HUDEP-2 (cell line): ENCODE measurements at regions not wholly inside any gene's neighbourhood (a gene's known extent, or its start where the extent isn't known, plus 50 kb on each side); places are given as distances from the start of the nearest gene placed in this dataset.
A peak's percentile ranks its signal among the peaks of the same experiment; 100 is the strongest.

Experiments
- DNase-seq, 76 experiments: peaks; one replicate each; lab custom pipeline; 2025; ENCODE audit not compliant: unreplicated experiment in 76 of 76; lab: John Stamatoyannopoulos, UW

GRCh38 chr9:87236546-87236945, 261.1 kb upstream of the DAPK1 start:
- no peak for DNase-seq

- DNase-seq, result no peak
These were observed 260.3 kb upstream of the DAPK1 start for GRCh38 chr9:87237336-87237735.

- DNase-seq, result no peak
These were observed 259.1 kb upstream of the DAPK1 start for GRCh38 chr9:87238545-87238944.

- no peak for DNase-seq
These were observed 258.4 kb upstream of the DAPK1 start for GRCh38 chr9:87239312-87239711.

- DNase-seq, result no peak
These were observed 254.1 kb upstream of the DAPK1 start for GRCh38 chr9:87243602-87244001.

- DNase-seq, result no peak
These were observed 252.4 kb upstream of the DAPK1 start for GRCh38 chr9:87245271-87245670.

GRCh38 chr9:87247097-87247496, 250.6 kb upstream of the DAPK1 start:
- no peak for DNase-seq

- DNase-seq, result no peak
These were observed 248.6 kb upstream of the DAPK1 start for GRCh38 chr9:87249029-87249428.

GRCh38 chr9:87250205-87250604, 247.5 kb upstream of the DAPK1 start:
- DNase-seq, result no peak

GRCh38 chr9:87255431-87256155, 242.1 kb upstream of the DAPK1 start:
- no peak for DNase-seq

- DNase-seq, result no peak
These were observed 240.7 kb upstream of the DAPK1 start for GRCh38 chr9:87256973-87257372.

GRCh38 chr9:87259543-87260518, 237.8 kb upstream of the DAPK1 start:
- no peak for DNase-seq

- peak in 2 of 76 experiments; percentile 1 to 3 for DNase-seq
These were observed 234.4 kb upstream of the DAPK1 start for GRCh38 chr9:87263291-87263690.

- no peak for DNase-seq
These were observed 231.0 kb upstream of the DAPK1 start for GRCh38 chr9:87266697-87267096.

GRCh38 chr9:87267251-87268070, 230.2 kb upstream of the DAPK1 start:
- no peak for DNase-seq

- no peak for DNase-seq
These were observed 228.1 kb upstream of the DAPK1 start for GRCh38 chr9:87269296-87270176.

- no peak for DNase-seq
These were observed 227.3 kb upstream of the DAPK1 start for GRCh38 chr9:87270221-87270847.

- no peak for DNase-seq
These were observed 226.8 kb upstream of the DAPK1 start for GRCh38 chr9:87270848-87271234.

GRCh38 chr9:87271696-87272477, 225.8 kb upstream of the DAPK1 start:
- DNase-seq, result no peak
